IgD-negative memory B cell (primary cell): ENCODE measurements at regions not wholly inside any gene's neighbourhood (a gene's known extent, or its start where the extent isn't known, plus 50 kb on each side); places are given as distances from the start of the nearest gene placed in this dataset.
"Not testable (repeated sequence)": the region's sequence is repeated elsewhere in the genome, so short reads cannot be mapped to it uniquely, and the experiment has no call there.

ENCODE experiments used
- H3K27ac Mint-ChIP-seq, 3 donors: one replicate each; pipeline ENCODE4 v1.8.0; 2020 to 2022; ENCODE audit warnings: mild to moderate bottlenecking in 3 of 3, mixed read lengths in 3 of 3, moderate library complexity in 1 of 3
- H3K27me3 Mint-ChIP-seq: one replicate; pipeline ENCODE4 v1.8.0; 2021; ENCODE audit warnings: mixed read lengths
- H3K36me3 Mint-ChIP-seq: one replicate; pipeline ENCODE4 v1.8.0; 2020; ENCODE audit warnings: mild to moderate bottlenecking, mixed read lengths
- H3K4me1 Mint-ChIP-seq, 3 donors: one replicate each; pipeline ENCODE4 v1.8.0; 2020 to 2022; ENCODE audit warnings: mixed read lengths in 3 of 3, mild to moderate bottlenecking in 1 of 3
- H3K4me3 Mint-ChIP-seq, 4 donors: one replicate each; pipeline ENCODE4 v1.8.0; 2020 to 2022; ENCODE audit warnings: mild to moderate bottlenecking in 4 of 4, mixed read lengths in 4 of 4, moderate library complexity in 3 of 4
- H3K9me3 Mint-ChIP-seq, 3 donors: one replicate each; pipeline ENCODE4 v1.8.0; 2020 to 2021; ENCODE audit warnings: mixed read lengths in 3 of 3, mild to moderate bottlenecking in 1 of 3

GRCh38 chr6:6942831-6943230 is 164.9 kb upstream of the RREB1 start:
- no peak overlapping the region for H3K27ac Mint-ChIP-seq
- H3K27me3 Mint-ChIP-seq = peaks cover 3% of the 10 kb centered on the region
- H3K9me3 Mint-ChIP-seq = no peaks in the 10 kb centered on the region
- no peaks in the 10 kb centered on the region for H3K36me3 Mint-ChIP-seq
- peaks cover 4 to 13% (median 6%) of the 10 kb centered on the region in 3 donors for H3K4me1 Mint-ChIP-seq
- H3K4me3 Mint-ChIP-seq = peak overlapping the region in 1 of 4 donors; percentile 14

DNA sequence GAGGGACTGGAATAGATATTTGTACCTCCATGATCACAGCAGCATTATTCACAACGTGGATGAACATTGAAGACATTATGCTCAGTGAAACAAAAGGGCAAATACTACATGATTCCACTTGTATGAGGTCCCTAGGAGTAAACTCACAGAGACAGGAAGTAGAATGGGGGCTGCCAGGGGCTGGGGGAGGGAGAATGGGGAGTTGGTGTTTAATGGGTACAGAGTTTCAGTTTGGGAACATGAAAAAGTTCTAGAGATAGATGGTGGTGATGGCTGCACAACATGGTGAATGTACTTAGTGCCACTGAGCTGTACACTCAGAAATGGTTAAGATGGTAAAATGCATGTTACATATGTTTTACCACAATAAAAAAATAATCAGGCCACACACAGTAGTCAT is 164.3 kb upstream of the RREB1 start:
- Mint-ChIP-seq H3K4me3 (peak overlapping the region in 1 of 4 donors; percentile 5), H3K4me1 (peaks cover 4 to 13% (median 6%) of the 10 kb centered on the region in 3 donors), H3K27me3 (peaks cover 3% of the 10 kb centered on the region), H3K36me3 (no peaks in the 10 kb centered on the region), H3K9me3 (peaks cover 0 to 2% (median 0%) of the 10 kb centered on the region in 3 donors), H3K27ac (no peak overlapping the region)

GRCh38 chr6:6946206-6947155 is 161.3 kb upstream of the RREB1 start:
- peaks cover 0 to 3% (median 2%) of the 10 kb centered on the region in 3 donors for H3K9me3 Mint-ChIP-seq
- H3K4me1 Mint-ChIP-seq = peaks cover 4 to 10% (median 6%) of the 10 kb centered on the region in 3 donors
- H3K36me3 Mint-ChIP-seq = no peaks in the 10 kb centered on the region
- H3K27ac Mint-ChIP-seq = no peak overlapping the region
- H3K4me3 Mint-ChIP-seq = no peak overlapping the region
- H3K27me3 Mint-ChIP-seq = peaks cover 3% of the 10 kb centered on the region

DNA sequence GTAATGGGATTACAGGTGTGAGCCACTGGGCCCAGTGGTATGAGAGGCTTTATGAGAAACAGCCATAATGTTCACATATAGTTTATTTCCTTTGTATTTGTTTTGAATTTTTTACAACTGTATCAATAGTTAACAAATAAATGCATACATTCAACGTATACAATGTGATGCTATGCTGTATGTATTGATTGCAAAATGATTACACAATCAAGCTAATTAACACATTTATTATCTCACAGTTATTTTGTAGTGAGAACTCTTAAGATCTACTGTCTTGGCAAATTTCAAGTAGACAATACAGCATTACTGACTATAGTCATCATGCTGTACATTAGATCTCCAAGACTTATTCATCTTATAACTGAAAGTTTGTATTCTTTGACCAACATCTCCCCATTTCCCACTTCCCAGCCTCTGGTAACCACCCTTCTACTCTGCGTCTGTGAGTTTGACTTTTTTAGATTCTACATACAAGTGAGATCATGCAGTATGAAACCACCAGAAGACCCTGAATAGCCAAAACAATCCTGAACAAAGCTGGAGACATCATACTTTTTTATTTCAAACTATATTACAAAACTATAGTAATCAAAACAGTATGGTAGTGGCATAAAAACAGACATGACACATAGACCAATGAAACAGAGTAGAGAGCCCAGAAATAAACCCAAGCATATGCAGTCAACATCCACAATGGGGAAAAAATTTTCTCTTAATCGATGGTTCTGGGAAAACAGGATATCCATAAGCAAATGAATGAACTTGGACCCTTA is 157.2 kb upstream of the RREB1 start:
- Mint-ChIP-seq H3K4me1 (no peaks in the 10 kb centered on the region), H3K9me3 (peaks cover 0 to 3% (median 2%) of the 10 kb centered on the region in 3 donors)

DNA sequence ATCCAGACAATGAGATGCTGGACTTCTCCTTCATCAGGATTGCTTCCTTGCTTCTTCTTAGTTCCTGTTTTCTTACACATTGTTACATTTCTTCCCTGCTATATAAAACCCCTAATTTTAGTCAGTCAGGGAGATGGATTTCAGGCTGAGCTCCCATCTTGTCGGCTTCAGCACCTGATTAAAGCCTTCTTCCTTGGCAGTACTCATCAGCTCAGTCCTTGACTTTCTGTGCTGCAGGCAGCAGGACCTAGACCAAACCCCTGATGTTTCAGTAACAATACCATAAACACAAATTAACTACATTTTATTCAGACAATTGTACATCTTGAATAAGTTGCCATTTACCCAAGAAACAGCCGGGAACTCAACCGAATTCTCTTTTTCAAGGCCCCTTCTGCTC is 156.4 kb upstream of the RREB1 start:
- no peak overlapping the region for H3K4me3 Mint-ChIP-seq
- no peak overlapping the region for H3K27ac Mint-ChIP-seq
- peaks cover 3% of the 10 kb centered on the region for H3K27me3 Mint-ChIP-seq
- no peaks in the 10 kb centered on the region for H3K36me3 Mint-ChIP-seq
- peaks cover 0 to 3% (median 2%) of the 10 kb centered on the region in 3 donors for H3K9me3 Mint-ChIP-seq
- H3K4me1 Mint-ChIP-seq = no peaks in the 10 kb centered on the region

More for the DNA sequence above, 157.2 kb upstream of the RREB1 start:
- Mint-ChIP-seq H3K4me3 (no peak overlapping the region), H3K36me3 (no peaks in the 10 kb centered on the region), H3K27ac (no peak overlapping the region), H3K27me3 (peaks cover 3% of the 10 kb centered on the region)

GRCh38 chr6:6952484-6952883 is 155.3 kb upstream of the RREB1 start:
- peaks cover 0 to 3% (median 2%) of the 10 kb centered on the region in 3 donors for H3K9me3 Mint-ChIP-seq
- no peaks in the 10 kb centered on the region for H3K4me1 Mint-ChIP-seq
- no peaks in the 10 kb centered on the region for H3K27me3 Mint-ChIP-seq
- H3K27ac Mint-ChIP-seq = no peak overlapping the region
- H3K36me3 Mint-ChIP-seq = no peaks in the 10 kb centered on the region
- no peak overlapping the region for H3K4me3 Mint-ChIP-seq

DNA sequence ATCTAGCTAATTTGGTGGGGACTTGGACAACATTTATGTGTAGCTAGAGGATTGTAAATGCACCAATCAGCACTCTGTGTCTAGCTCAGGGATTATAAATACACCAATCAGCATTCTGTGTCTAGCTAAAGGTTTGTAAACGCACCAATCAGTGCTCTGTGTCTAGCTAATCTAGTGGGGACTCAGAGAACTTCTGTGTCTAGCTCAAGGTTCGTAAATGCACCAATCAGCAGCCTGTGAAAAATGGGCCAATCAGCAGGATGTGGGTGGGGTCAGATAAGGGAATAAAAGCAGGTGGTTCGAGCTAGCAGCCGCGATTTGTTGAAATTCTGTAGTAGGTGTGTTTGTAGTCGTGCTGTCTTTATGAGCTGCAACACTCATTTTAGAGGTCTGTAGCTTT is 154.8 kb upstream of the RREB1 start:
- not testable (repeated sequence) for H3K27ac Mint-ChIP-seq, H3K4me1 Mint-ChIP-seq, H3K9me3 Mint-ChIP-seq, H3K4me3 Mint-ChIP-seq, H3K36me3 Mint-ChIP-seq, H3K27me3 Mint-ChIP-seq

DNA sequence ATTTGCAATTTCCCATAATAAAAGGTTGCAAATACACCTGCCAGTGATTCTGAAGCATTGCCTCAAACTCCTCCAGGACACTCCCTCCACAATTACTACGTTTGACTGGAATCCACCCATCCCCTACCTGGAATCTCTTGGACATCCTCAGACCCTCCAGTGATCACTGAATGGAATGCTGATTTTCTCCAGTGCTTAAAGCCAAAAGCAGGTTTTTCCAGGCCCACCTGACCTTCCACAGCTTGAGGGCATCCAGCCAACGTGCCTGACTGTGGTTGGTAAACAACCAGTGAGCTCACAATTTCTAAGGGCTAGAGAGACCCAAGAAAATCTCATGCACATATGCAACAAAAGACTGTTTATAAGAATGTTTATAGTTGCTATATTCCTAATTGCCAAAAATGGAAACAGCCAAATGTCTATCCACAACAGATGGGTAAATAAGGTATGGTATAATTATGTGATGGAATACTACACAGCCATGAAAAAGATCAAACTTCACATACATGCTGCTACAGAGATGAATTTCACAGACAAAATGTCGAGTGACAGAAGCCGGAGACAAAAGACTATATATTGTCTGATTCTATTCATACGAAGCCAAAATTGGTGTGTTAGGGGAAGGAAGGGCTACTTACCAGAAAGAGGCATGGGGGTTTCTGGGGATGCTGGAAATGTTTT is 147.1 kb upstream of the RREB1 start:
- Mint-ChIP-seq H3K27ac (no peak overlapping the region), H3K9me3 (peaks cover 0 to 3% (median 2%) of the 10 kb centered on the region in 3 donors), H3K4me3 (no peak overlapping the region), H3K27me3 (no peaks in the 10 kb centered on the region), H3K4me1 (no peaks in the 10 kb centered on the region), H3K36me3 (no peaks in the 10 kb centered on the region)

- peaks cover 0 to 3% (median 2%) of the 10 kb centered on the region in 3 donors for H3K9me3 Mint-ChIP-seq
- H3K4me3 Mint-ChIP-seq = no peak overlapping the region
- H3K36me3 Mint-ChIP-seq = no peaks in the 10 kb centered on the region
- H3K27me3 Mint-ChIP-seq = no peaks in the 10 kb centered on the region
- H3K4me1 Mint-ChIP-seq = no peaks in the 10 kb centered on the region
- no peak overlapping the region for H3K27ac Mint-ChIP-seq
These were observed 145.7 kb upstream of the RREB1 start for GRCh38 chr6:6962086-6962485.

DNA sequence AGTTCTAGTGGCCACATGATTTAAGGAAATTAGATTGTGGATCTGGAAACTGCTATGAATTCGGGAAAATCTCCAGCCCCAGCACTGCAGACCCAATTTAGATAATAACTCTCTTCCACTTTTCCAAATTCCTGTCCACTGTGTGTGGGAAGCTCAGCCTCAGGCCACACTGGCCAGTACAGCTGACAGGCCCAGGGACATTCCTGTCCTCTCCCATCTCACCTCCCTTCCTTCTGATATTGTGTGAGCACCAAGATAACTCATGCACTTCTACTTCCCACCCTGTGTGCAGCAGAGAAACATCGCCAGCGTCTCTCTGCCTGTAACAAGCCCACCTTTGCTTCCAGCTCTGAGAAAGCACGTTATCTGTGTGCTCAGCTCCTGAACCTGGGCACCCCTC is 145.1 kb upstream of the RREB1 start:
- Mint-ChIP-seq H3K36me3 (no peaks in the 10 kb centered on the region), H3K4me3 (no peak overlapping the region)

DNA sequence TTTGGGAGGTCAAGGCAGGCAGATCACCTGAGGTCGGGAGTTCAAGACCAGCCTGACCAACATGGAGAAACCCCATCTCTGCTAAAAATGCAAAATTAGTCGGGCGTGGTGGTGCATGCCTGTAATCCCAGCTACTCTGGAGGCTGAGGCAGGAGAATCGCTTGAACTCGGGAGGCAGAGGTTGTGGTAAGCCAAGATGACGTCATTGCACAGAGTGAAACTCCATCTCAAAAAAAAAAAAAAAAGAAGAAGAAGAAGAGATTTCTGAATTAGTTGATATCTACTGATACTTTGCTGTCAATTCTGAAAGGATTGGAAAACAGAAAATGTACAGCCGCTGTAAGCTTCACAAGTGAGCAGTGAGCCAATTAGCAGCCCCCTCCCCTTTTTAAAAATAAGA is 144.4 kb upstream of the RREB1 start:
- H3K27me3 Mint-ChIP-seq, H3K4me3 Mint-ChIP-seq, H3K4me1 Mint-ChIP-seq, H3K36me3 Mint-ChIP-seq, H3K9me3 Mint-ChIP-seq, H3K27ac Mint-ChIP-seq: not testable (repeated sequence)

More for the DNA sequence above, 145.1 kb upstream of the RREB1 start:
- H3K27me3 Mint-ChIP-seq = no peaks in the 10 kb centered on the region
- no peaks in the 10 kb centered on the region for H3K4me1 Mint-ChIP-seq
- no peak overlapping the region for H3K27ac Mint-ChIP-seq
- peaks cover 0 to 3% (median 2%) of the 10 kb centered on the region in 3 donors for H3K9me3 Mint-ChIP-seq

- Mint-ChIP-seq H3K27me3 (no peaks in the 10 kb centered on the region), H3K4me3 (no peak overlapping the region), H3K9me3 (peaks cover 2 to 3% (median 2%) of the 10 kb centered on the region in 3 donors), H3K36me3 (no peaks in the 10 kb centered on the region), H3K27ac (no peak overlapping the region), H3K4me1 (no peaks in the 10 kb centered on the region)
These were observed 143.1 kb upstream of the RREB1 start for GRCh38 chr6:6964675-6965074.

GRCh38 chr6:6966127-6966526 is 141.6 kb upstream of the RREB1 start:
- no peak overlapping the region for H3K4me3 Mint-ChIP-seq
- no peaks in the 10 kb centered on the region for H3K27me3 Mint-ChIP-seq
- H3K27ac Mint-ChIP-seq = no peak overlapping the region
- H3K9me3 Mint-ChIP-seq = peaks cover 0 to 2% (median 0%) of the 10 kb centered on the region in 3 donors
- H3K4me1 Mint-ChIP-seq = no peaks in the 10 kb centered on the region
- no peaks in the 10 kb centered on the region for H3K36me3 Mint-ChIP-seq

DNA sequence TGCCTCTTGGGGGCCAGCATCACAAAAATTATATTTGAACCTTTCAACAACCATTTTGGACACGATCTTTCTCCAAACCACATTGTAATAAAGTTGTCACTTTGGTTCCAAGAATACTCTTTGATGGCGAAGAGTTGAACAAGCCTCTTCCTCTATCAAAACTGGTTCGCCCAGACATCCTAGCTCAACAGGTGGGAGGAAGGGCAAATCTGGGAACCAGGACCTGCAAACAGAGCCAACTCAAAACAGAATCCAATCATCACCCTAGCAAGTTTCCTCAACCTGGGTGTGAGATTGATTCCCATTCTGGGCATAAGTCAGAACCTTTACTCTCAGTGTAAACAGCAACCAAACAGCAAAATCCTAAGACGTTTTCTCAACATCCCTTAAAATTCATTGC is 141.2 kb upstream of the RREB1 start:
- no peaks in the 10 kb centered on the region for H3K4me1 Mint-ChIP-seq
- no peak overlapping the region for H3K4me3 Mint-ChIP-seq
- H3K36me3 Mint-ChIP-seq = no peaks in the 10 kb centered on the region
- no peak overlapping the region for H3K27ac Mint-ChIP-seq
- peaks cover 0 to 2% (median 0%) of the 10 kb centered on the region in 3 donors for H3K9me3 Mint-ChIP-seq
- H3K27me3 Mint-ChIP-seq = no peaks in the 10 kb centered on the region

DNA sequence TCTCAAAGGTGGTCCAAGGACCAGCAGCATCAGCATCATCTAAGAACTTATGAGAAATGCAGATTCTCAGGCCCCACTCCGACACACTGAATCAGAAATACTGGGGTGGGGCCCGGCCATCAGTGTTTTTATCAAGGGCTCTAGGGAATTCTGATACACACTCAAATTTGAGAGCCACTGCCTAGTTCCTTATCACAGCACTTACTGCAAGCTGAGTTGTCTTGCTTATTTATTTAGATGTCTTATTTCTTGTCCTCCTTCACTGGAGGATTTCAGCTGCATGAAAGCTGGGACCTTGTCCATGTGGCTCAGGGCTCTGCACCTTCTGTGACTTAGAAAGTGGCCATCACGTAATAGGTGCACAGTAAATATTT is 139.4 kb upstream of the RREB1 start:
- no peaks in the 10 kb centered on the region for H3K27me3 Mint-ChIP-seq
- H3K36me3 Mint-ChIP-seq = no peaks in the 10 kb centered on the region
- H3K9me3 Mint-ChIP-seq = peaks cover 0 to 2% (median 0%) of the 10 kb centered on the region in 3 donors
- H3K27ac Mint-ChIP-seq = no peak overlapping the region
- no peaks in the 10 kb centered on the region for H3K4me1 Mint-ChIP-seq
- no peak overlapping the region for H3K4me3 Mint-ChIP-seq
